ENCODE measurements at regions not wholly inside any gene's neighbourhood (a gene's known extent, or its start where the extent isn't known, plus 50 kb on each side); places are given as distances from the start of the nearest gene placed in this dataset.

DNA sequence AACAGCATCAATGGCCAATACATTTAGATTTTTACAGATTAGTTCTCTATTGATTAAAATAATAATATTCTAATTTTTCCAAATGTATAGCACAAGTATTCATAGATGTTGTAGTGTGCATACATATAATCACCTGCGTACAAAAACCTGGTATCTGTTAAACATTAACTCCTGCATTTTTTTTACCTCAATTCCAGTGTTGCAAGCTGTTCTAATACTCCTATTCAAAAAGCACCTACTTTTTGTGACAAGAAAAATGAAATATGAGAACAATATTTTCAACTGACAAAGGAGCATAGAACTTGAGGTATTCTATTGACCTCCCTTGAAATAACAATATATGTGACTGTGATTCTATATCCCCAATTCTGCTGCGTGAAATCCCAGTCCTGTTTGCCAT lies 422.9 kb upstream of the PCDH20 start:
- Histone ChIP-seq H3K9me3 (ENCODE audit: control insufficient read depth, low read length) (no peaks in the 10 kb centered on the region), H3K4me3 (ENCODE audit: insufficient read depth, low read depth, low read length, poor library complexity, severe bottlenecking) (no peak overlapping the region), H3K27me3 (replicated peaks; ENCODE audit: control insufficient read depth, insufficient read depth, low read length, poor library complexity, severe bottlenecking) (no peaks in the 10 kb centered on the region), H3K27ac (ENCODE audit: insufficient read depth, low read length, poor library complexity, severe bottlenecking) (no peak overlapping the region), H3K36me3 (ENCODE audit: control insufficient read depth, insufficient read depth, low read length) (no peaks in the 10 kb centered on the region), H3K4me1 (ENCODE audit: control insufficient read depth, insufficient read depth, low read length, poor library complexity, severe bottlenecking) (no peaks in the 10 kb centered on the region)
- no peak for DNase-seq

- DNase-seq: no peak
- Histone ChIP-seq H3K27ac (ENCODE audit: insufficient read depth, low read length, poor library complexity, severe bottlenecking) (no peak overlapping the region), H3K27me3 (replicated peaks; ENCODE audit: control insufficient read depth, insufficient read depth, low read length, poor library complexity, severe bottlenecking) (no peaks in the 10 kb centered on the region), H3K9me3 (ENCODE audit: control insufficient read depth, low read length) (no peaks in the 10 kb centered on the region), H3K36me3 (ENCODE audit: control insufficient read depth, insufficient read depth, low read length) (no peaks in the 10 kb centered on the region), H3K4me3 (ENCODE audit: insufficient read depth, low read depth, low read length, poor library complexity, severe bottlenecking) (no peak overlapping the region), H3K4me1 (ENCODE audit: control insufficient read depth, insufficient read depth, low read length, poor library complexity, severe bottlenecking) (no peaks in the 10 kb centered on the region)
These were observed 417.6 kb upstream of the PCDH20 start for GRCh38 chr13:61833228-61833627.

DNA sequence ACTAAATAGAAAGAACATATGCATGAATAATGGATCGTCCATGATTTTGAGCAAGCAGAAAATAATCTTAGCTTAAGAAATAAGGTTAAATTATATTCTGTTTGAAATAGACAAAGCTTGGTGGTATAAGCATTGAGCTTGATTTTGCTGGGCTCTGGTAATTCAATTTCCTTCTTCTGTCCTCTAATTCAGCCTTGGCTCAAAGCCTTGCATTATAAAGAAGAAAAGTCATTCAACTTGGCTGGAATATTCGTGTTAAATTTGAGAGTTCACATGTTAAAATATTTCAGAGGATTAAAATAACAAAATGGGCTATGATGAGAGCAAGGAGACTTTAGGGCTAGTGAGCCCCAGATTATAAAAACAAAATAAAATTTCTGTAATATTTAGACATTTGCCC lies 415.4 kb upstream of the PCDH20 start:
- Histone ChIP-seq H3K27me3 (replicated peaks; ENCODE audit: control insufficient read depth, insufficient read depth, low read length, poor library complexity, severe bottlenecking) (no peaks in the 10 kb centered on the region), H3K4me1 (ENCODE audit: control insufficient read depth, insufficient read depth, low read length, poor library complexity, severe bottlenecking) (no peaks in the 10 kb centered on the region), H3K36me3 (ENCODE audit: control insufficient read depth, insufficient read depth, low read length) (no peaks in the 10 kb centered on the region), H3K27ac (ENCODE audit: insufficient read depth, low read length, poor library complexity, severe bottlenecking) (no peak overlapping the region), H3K4me3 (ENCODE audit: insufficient read depth, low read depth, low read length, poor library complexity, severe bottlenecking) (no peak overlapping the region), H3K9me3 (ENCODE audit: control insufficient read depth, low read length) (no peaks in the 10 kb centered on the region)
- no peak for DNase-seq

DNA sequence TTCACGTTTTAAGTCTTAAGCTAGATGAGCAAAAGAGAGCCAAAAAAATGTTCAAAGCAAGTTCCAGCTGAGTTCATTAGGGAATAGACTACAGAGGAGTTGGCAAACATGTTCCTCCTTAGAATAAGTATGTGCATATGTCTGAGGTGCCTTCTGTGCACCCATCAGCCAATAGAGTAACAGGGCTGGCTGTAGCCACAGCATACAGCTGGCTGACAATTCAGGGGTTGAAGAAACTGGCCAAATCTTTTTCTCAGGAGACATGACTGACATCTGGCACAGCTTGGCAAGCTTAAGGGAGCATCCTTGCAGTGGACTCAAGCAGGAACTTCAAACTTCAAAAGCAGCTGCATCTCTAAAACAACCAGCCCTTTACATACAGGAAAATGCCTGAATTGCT lies 414.8 kb upstream of the PCDH20 start:
- no peak for DNase-seq
- Histone ChIP-seq H3K27me3 (replicated peaks; ENCODE audit: control insufficient read depth, insufficient read depth, low read length, poor library complexity, severe bottlenecking) (no peaks in the 10 kb centered on the region), H3K36me3 (ENCODE audit: control insufficient read depth, insufficient read depth, low read length) (no peaks in the 10 kb centered on the region), H3K4me3 (ENCODE audit: insufficient read depth, low read depth, low read length, poor library complexity, severe bottlenecking) (no peak overlapping the region), H3K4me1 (ENCODE audit: control insufficient read depth, insufficient read depth, low read length, poor library complexity, severe bottlenecking) (no peaks in the 10 kb centered on the region), H3K9me3 (ENCODE audit: control insufficient read depth, low read length) (no peaks in the 10 kb centered on the region), H3K27ac (ENCODE audit: insufficient read depth, low read length, poor library complexity, severe bottlenecking) (no peak overlapping the region)

DNA sequence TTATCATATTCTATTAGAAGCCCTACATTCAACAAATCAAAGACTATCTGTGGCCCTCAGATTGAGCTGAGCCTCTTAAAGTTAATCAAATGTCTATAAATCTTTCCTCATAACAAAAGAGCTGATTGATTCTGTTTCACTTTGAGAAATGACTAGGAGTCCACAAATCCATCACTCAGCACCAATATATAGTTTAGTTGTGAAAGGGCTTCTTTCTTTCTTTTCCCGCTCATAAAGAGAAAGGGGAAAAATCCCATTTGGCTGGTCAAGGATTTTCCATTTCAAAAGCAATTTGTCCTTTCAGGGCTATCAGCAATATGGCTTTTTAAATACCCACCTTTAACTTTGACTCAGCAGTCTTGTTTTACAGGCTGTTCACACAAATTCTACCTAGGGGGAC lies 408.5 kb upstream of the PCDH20 start:
- H3K27ac ChIP-seq (ENCODE audit: insufficient read depth, low read length, poor library complexity, severe bottlenecking): no peak overlapping the region
- no peak overlapping the region for H3K4me3 ChIP-seq (ENCODE audit: insufficient read depth, low read depth, low read length, poor library complexity, severe bottlenecking)
- H3K36me3 ChIP-seq (ENCODE audit: control insufficient read depth, insufficient read depth, low read length): no peaks in the 10 kb centered on the region
- DNase-seq: no peak
- no peaks in the 10 kb centered on the region for H3K9me3 ChIP-seq (ENCODE audit: control insufficient read depth, low read length)
- H3K4me1 ChIP-seq (ENCODE audit: control insufficient read depth, insufficient read depth, low read length, poor library complexity, severe bottlenecking): no peaks in the 10 kb centered on the region
- no peaks in the 10 kb centered on the region for H3K27me3 ChIP-seq (replicated peaks; ENCODE audit: control insufficient read depth, insufficient read depth, low read length, poor library complexity, severe bottlenecking)

DNA sequence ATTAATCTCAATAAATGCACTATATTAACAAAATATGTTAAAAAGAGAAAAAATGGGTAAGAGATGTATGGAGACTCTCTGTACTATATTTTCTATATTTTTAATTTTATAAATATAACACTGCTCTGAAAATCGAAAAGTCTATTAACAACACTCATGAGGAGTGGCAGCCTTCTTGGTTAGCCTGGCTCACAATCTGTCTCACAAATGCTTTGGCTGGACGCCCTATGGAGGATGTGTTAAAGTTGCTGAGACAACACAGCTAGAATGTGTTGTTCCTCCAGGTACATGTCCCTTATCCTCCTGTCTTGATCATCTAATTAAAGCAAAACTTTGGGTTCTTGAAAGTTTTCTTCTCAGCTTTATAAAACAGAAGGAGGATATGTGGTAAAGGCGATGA lies 396.6 kb upstream of the PCDH20 start:
- H3K9me3 ChIP-seq (ENCODE audit: control insufficient read depth, low read length): no peaks in the 10 kb centered on the region
- H3K4me3 ChIP-seq (ENCODE audit: insufficient read depth, low read depth, low read length, poor library complexity, severe bottlenecking): no peak overlapping the region
- H3K4me1 ChIP-seq (ENCODE audit: control insufficient read depth, insufficient read depth, low read length, poor library complexity, severe bottlenecking): no peaks in the 10 kb centered on the region
- no peaks in the 10 kb centered on the region for H3K36me3 ChIP-seq (ENCODE audit: control insufficient read depth, insufficient read depth, low read length)
- no peaks in the 10 kb centered on the region for H3K27me3 ChIP-seq (replicated peaks; ENCODE audit: control insufficient read depth, insufficient read depth, low read length, poor library complexity, severe bottlenecking)
- no peak for DNase-seq
- no peak overlapping the region for H3K27ac ChIP-seq (ENCODE audit: insufficient read depth, low read length, poor library complexity, severe bottlenecking)

GRCh38 chr13:61810065-61810464 lies 394.4 kb upstream of the PCDH20 start:
- no peak for DNase-seq
- no peaks in the 10 kb centered on the region for H3K36me3 ChIP-seq (ENCODE audit: control insufficient read depth, insufficient read depth, low read length)
- no peaks in the 10 kb centered on the region for H3K4me1 ChIP-seq (ENCODE audit: control insufficient read depth, insufficient read depth, low read length, poor library complexity, severe bottlenecking)
- H3K4me3 ChIP-seq (ENCODE audit: insufficient read depth, low read depth, low read length, poor library complexity, severe bottlenecking): no peak overlapping the region
- H3K27ac ChIP-seq (ENCODE audit: insufficient read depth, low read length, poor library complexity, severe bottlenecking): no peak overlapping the region
- no peaks in the 10 kb centered on the region for H3K27me3 ChIP-seq (replicated peaks; ENCODE audit: control insufficient read depth, insufficient read depth, low read length, poor library complexity, severe bottlenecking)
- H3K9me3 ChIP-seq (ENCODE audit: control insufficient read depth, low read length): no peaks in the 10 kb centered on the region

DNA sequence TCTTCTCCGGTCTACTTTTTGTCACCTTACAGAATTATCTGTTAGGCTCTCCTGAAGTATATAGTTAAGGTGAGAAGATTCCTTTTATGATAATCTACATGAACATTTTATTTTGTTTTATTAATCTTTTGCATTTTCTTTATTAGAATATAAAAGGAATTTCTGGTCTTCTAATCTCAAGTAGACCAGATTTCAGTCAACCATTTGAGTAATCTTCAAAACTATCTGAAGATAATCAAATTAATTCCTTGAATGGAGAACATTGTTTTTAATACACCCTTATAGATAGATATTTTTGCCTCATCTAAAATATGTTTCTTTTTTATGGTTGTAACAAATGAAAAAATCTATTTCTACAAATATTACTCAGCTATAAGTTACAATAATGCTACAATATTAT lies 381.7 kb upstream of the PCDH20 start:
- no peak overlapping the region for H3K4me3 ChIP-seq (ENCODE audit: insufficient read depth, low read depth, low read length, poor library complexity, severe bottlenecking)
- no peaks in the 10 kb centered on the region for H3K36me3 ChIP-seq (ENCODE audit: control insufficient read depth, insufficient read depth, low read length)
- H3K9me3 ChIP-seq (ENCODE audit: control insufficient read depth, low read length): no peaks in the 10 kb centered on the region
- no peak overlapping the region for H3K27ac ChIP-seq (ENCODE audit: insufficient read depth, low read length, poor library complexity, severe bottlenecking)
- no peaks in the 10 kb centered on the region for H3K27me3 ChIP-seq (replicated peaks; ENCODE audit: control insufficient read depth, insufficient read depth, low read length, poor library complexity, severe bottlenecking)
- no peaks in the 10 kb centered on the region for H3K4me1 ChIP-seq (ENCODE audit: control insufficient read depth, insufficient read depth, low read length, poor library complexity, severe bottlenecking)
- DNase-seq: no peak

- H3K9me3 ChIP-seq (ENCODE audit: control insufficient read depth, low read length): no peaks in the 10 kb centered on the region
- H3K4me3 ChIP-seq (ENCODE audit: insufficient read depth, low read depth, low read length, poor library complexity, severe bottlenecking): no peak overlapping the region
- no peaks in the 10 kb centered on the region for H3K27me3 ChIP-seq (replicated peaks; ENCODE audit: control insufficient read depth, insufficient read depth, low read length, poor library complexity, severe bottlenecking)
- no peak for DNase-seq
- H3K4me1 ChIP-seq (ENCODE audit: control insufficient read depth, insufficient read depth, low read length, poor library complexity, severe bottlenecking): no peaks in the 10 kb centered on the region
- H3K27ac ChIP-seq (ENCODE audit: insufficient read depth, low read length, poor library complexity, severe bottlenecking): no peak overlapping the region
- no peaks in the 10 kb centered on the region for H3K36me3 ChIP-seq (ENCODE audit: control insufficient read depth, insufficient read depth, low read length)
These were observed 379.9 kb upstream of the PCDH20 start for GRCh38 chr13:61795580-61795979.

DNA sequence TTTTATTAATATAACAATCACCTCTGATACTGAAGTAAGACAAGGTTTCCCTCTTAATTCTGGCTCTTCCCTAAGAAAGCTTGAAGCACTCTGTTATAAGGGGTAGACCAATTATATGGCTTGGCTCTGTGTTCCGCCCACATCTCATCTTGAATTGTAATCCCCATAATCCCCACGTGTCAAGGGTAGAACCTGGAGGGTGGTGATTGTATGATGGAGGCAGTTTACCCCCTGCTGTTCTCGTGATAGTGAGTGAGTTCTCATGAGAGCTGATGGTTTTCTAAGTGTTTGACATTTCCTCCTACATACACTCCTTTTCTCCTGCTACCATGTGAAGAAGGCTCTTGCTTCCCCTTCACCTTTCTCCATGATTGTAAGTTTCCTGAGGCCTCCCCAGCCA lies 363.8 kb upstream of the PCDH20 start:
- no peak overlapping the region for H3K4me3 ChIP-seq (ENCODE audit: insufficient read depth, low read depth, low read length, poor library complexity, severe bottlenecking)

GRCh38 chr13:61778531-61778930 lies 362.9 kb upstream of the PCDH20 start:
- Histone ChIP-seq H3K27ac (ENCODE audit: insufficient read depth, low read length, poor library complexity, severe bottlenecking) (no peak overlapping the region), H3K4me1 (ENCODE audit: control insufficient read depth, insufficient read depth, low read length, poor library complexity, severe bottlenecking) (no peaks in the 10 kb centered on the region), H3K27me3 (replicated peaks; ENCODE audit: control insufficient read depth, insufficient read depth, low read length, poor library complexity, severe bottlenecking) (no peaks in the 10 kb centered on the region), H3K9me3 (ENCODE audit: control insufficient read depth, low read length) (no peaks in the 10 kb centered on the region), H3K4me3 (ENCODE audit: insufficient read depth, low read depth, low read length, poor library complexity, severe bottlenecking) (no peak overlapping the region), H3K36me3 (ENCODE audit: control insufficient read depth, insufficient read depth, low read length) (no peaks in the 10 kb centered on the region)
- DNase-seq: no peak

More for the DNA sequence above, 363.8 kb upstream of the PCDH20 start:
- no peaks in the 10 kb centered on the region for H3K4me1 ChIP-seq (ENCODE audit: control insufficient read depth, insufficient read depth, low read length, poor library complexity, severe bottlenecking)
- H3K9me3 ChIP-seq (ENCODE audit: control insufficient read depth, low read length): no peaks in the 10 kb centered on the region
- DNase-seq: no peak
- H3K27me3 ChIP-seq (replicated peaks; ENCODE audit: control insufficient read depth, insufficient read depth, low read length, poor library complexity, severe bottlenecking): no peaks in the 10 kb centered on the region
- H3K27ac ChIP-seq (ENCODE audit: insufficient read depth, low read length, poor library complexity, severe bottlenecking): no peak overlapping the region
- H3K36me3 ChIP-seq (ENCODE audit: control insufficient read depth, insufficient read depth, low read length): no peaks in the 10 kb centered on the region

Measured in effector memory CD4-positive, alpha-beta T cell (primary cell).